ENCODE measurements at regions not wholly inside any gene's neighbourhood (a gene's known extent, or its start where the extent isn't known, plus 50 kb on each side); places are given as distances from the start of the nearest gene placed in this dataset.

DNA sequence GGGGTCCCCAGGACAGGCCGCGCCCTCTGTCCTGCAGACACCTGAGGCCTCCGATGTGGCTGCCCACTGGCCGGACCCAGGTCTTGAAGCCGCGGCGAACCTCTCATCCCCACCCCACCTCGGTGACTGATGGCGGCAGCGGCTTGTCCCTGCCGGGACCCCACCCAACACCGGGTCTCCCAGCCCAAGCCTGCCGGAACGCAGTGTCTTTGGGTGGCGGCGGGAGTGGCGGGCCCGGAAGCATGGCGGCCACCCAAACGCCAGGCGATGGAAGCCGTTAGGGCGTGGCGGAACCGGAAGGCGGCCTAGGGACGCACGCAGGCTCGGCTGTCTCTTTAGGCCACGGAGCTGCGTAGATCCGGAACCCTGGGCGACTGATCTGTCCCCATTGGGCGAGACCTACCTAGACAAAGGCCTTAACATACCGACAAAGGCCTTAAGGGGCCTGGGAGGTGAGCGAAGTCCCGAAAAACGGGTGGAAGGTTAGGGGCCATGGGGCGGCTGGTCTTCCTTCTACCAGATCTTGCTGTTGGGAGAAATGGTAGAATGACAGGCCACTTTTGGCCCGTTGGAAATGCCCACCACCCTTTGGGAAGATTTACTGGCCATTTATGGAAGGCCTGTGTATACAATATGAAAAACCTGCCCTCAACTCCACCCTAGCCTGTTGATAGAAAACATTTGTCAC, 94.6 kb upstream of the SMC2 start:
- H3K27me3 ChIP-seq (ENCODE audit: control insufficient read depth, insufficient read depth, low read length, poor library complexity, severe bottlenecking), result no peaks in the 10 kb centered on the region
- H3K9me3 ChIP-seq (ENCODE audit: control insufficient read depth, low read length), result peaks cover 14% of the 10 kb centered on the region
- H3K27ac Mint-ChIP-seq, result no peak overlapping the region
- H3K36me3 ChIP-seq (ENCODE audit: control insufficient read depth, insufficient read depth, low read length), result no peaks in the 10 kb centered on the region
- H3K9me3 Mint-ChIP-seq, result no peaks in the 10 kb centered on the region
- no peaks in the 10 kb centered on the region for H3K27me3 Mint-ChIP-seq (ENCODE audit: insufficient read depth)
- H3K4me3 ChIP-seq (ENCODE audit: low read length), result no peak overlapping the region
- H3K4me3 Mint-ChIP-seq, result no peak overlapping the region
- DNase-seq, result no peak
- WGBS, 2 experiments (ENCODE audit: insufficient coverage in 1 of 2, insufficient read length in 1 of 2), result 91 to 95% methylated on average over 12 to 40 of the region's 40 CpGs
- no peak overlapping the region for H3K27ac ChIP-seq (ENCODE audit: low read depth, low read length)
- no peaks in the 10 kb centered on the region for H3K4me1 ChIP-seq (ENCODE audit: control insufficient read depth, insufficient read depth, low read length)
- no peak for TF ChIP-seq CTCF (conservative IDR thresholded peaks at IDR 0.05)
- H3K9ac ChIP-seq (ENCODE audit: extremely low read depth, low read length, poor library complexity, severe bottlenecking), result no peak overlapping the region
- H3K4me1 Mint-ChIP-seq, result no peaks in the 10 kb centered on the region
- H3K36me3 Mint-ChIP-seq (ENCODE audit: low read depth), result no peaks in the 10 kb centered on the region

- no peak overlapping the region for H3K4me3 Mint-ChIP-seq
- no peak for DNase-seq
- H3K27me3 Mint-ChIP-seq (ENCODE audit: insufficient read depth), result no peaks in the 10 kb centered on the region
- H3K9me3 Mint-ChIP-seq, result no peaks in the 10 kb centered on the region
- no peak for TF ChIP-seq CTCF (conservative IDR thresholded peaks at IDR 0.05)
- Histone ChIP-seq H3K27me3 (ENCODE audit: control insufficient read depth, insufficient read depth, low read length, poor library complexity, severe bottlenecking) (no peaks in the 10 kb centered on the region), H3K27ac (ENCODE audit: low read depth, low read length) (no peak overlapping the region), H3K4me3 (ENCODE audit: low read length) (no peak overlapping the region), H3K9me3 (ENCODE audit: control insufficient read depth, low read length) (no peaks in the 10 kb centered on the region), H3K36me3 (ENCODE audit: control insufficient read depth, insufficient read depth, low read length) (no peaks in the 10 kb centered on the region), H3K4me1 (ENCODE audit: control insufficient read depth, insufficient read depth, low read length) (no peaks in the 10 kb centered on the region), H3K9ac (ENCODE audit: extremely low read depth, low read length, poor library complexity, severe bottlenecking) (no peak overlapping the region)
- no peaks in the 10 kb centered on the region for H3K36me3 Mint-ChIP-seq (ENCODE audit: low read depth)
- H3K27ac Mint-ChIP-seq, result no peak overlapping the region
- 70% methylated on average over 3 of the region's 3 CpGs; no CpG with 5 or more reads in 1 of the 2 experiments for WGBS, 2 experiments (ENCODE audit: insufficient coverage in 1 of 2, insufficient read length in 1 of 2)
- no peaks in the 10 kb centered on the region for H3K4me1 Mint-ChIP-seq
Measured at GRCh38 chr9:104009826-104010225, 84.3 kb upstream of the SMC2 start.

- H3K9ac ChIP-seq (ENCODE audit: extremely low read depth, low read length, poor library complexity, severe bottlenecking), result no peak overlapping the region
- no peak overlapping the region for H3K4me3 ChIP-seq (ENCODE audit: low read length)
- no peaks in the 10 kb centered on the region for H3K36me3 ChIP-seq (ENCODE audit: control insufficient read depth, insufficient read depth, low read length)
- no peak overlapping the region for H3K27ac ChIP-seq (ENCODE audit: low read depth, low read length)
- Mint-ChIP-seq H3K36me3 (ENCODE audit: low read depth) (no peaks in the 10 kb centered on the region), H3K4me3 (no peak overlapping the region), H3K27ac (no peak overlapping the region), H3K9me3 (no peaks in the 10 kb centered on the region), H3K27me3 (ENCODE audit: insufficient read depth) (no peaks in the 10 kb centered on the region), H3K4me1 (no peaks in the 10 kb centered on the region)
- no peak for DNase-seq
- H3K4me1 ChIP-seq (ENCODE audit: control insufficient read depth, insufficient read depth, low read length), result no peaks in the 10 kb centered on the region
- H3K9me3 ChIP-seq (ENCODE audit: control insufficient read depth, low read length), result no peaks in the 10 kb centered on the region
- TF ChIP-seq CTCF (conservative IDR thresholded peaks at IDR 0.05), result no peak
- no peaks in the 10 kb centered on the region for H3K27me3 ChIP-seq (ENCODE audit: control insufficient read depth, insufficient read depth, low read length, poor library complexity, severe bottlenecking)
Measured at GRCh38 chr9:104022083-104022482, 72.0 kb upstream of the SMC2 start.

All from endodermal cell (in vitro differentiated cells).